Activated CD8-positive, alpha-beta memory T cell treated with anti-CD3 and anti-CD28 coated beads, Interleukin-2, amount 10 ng/mL, durations not matched to agents 7 days and 5 days (primary cell): ENCODE measurements at regions not wholly inside any gene's neighbourhood (a gene's known extent, or its start where the extent isn't known, plus 50 kb on each side); places are given as distances from the start of the nearest gene placed in this dataset.

Experiments
- ATAC-seq: fragments of 150-1000 bp; cut with Tn5 transposase; one replicate; pipeline ENCODE4 v1.10.0; 2021; ENCODE audit warnings: moderate library complexity
- CTCF ChIA-PET: fragments of 350-600 bp; sonication (Branson Sonifier 250); formaldehyde crosslinking; loops from one replicate; lab custom pipeline; 2021; ENCODE audit warnings: antibody characterized with exemption; lab: Charles Lee
- DNase-seq: peaks from one replicate; pipeline ENCODE4 v3.0.0-alpha.2; 2020
- H3K27ac Mint-ChIP-seq: one replicate; pipeline ENCODE4 v1.8.0; 2021; ENCODE audit warnings: mild to moderate bottlenecking, mixed read lengths
- H3K27me3 Mint-ChIP-seq: one replicate; pipeline ENCODE4 v1.8.0; 2021; ENCODE audit warnings: mixed read lengths
- H3K36me3 Mint-ChIP-seq: one replicate; pipeline ENCODE4 v1.8.0; 2021; ENCODE audit warnings: mild to moderate bottlenecking, mixed read lengths
- H3K4me1 Mint-ChIP-seq: one replicate; pipeline ENCODE4 v1.8.0; 2021; ENCODE audit warnings: mixed read lengths
- H3K4me3 Mint-ChIP-seq: one replicate; pipeline ENCODE4 v1.8.0; 2021; ENCODE audit warnings: mild to moderate bottlenecking, moderate library complexity, mixed read lengths
- H3K9me3 Mint-ChIP-seq: one replicate; pipeline ENCODE4 v1.8.0; 2022; ENCODE audit warnings: low read depth, mixed read lengths

DNA sequence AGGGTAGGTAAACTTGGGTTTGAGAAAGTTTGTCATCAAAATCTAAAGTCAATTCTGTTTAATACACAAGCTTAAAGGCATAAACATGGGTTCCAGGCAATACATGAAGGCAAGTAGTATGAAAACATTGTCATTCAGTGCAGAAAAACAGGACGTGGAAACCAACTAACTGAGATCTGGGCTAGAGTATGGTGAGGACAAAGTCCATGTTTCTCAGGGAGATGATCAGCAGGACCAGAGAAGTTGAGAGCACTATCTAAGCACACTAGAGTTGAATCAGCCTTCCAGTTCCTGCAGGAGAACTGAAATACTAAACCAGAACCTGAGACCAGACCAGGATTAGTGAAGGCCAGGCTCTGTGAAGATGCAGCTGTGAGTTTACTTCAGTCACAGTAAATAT, 302.8 kb upstream of the CRIM1 start:
- Mint-ChIP-seq H3K27me3 (no peaks in the 10 kb centered on the region), H3K27ac (no peak overlapping the region), H3K4me3 (no peak overlapping the region), H3K9me3 (no peaks in the 10 kb centered on the region), H3K36me3 (no peaks in the 10 kb centered on the region), H3K4me1 (no peaks in the 10 kb centered on the region)
- CTCF ChIA-PET = no interaction called here
- ATAC-seq (no peak), DNase-seq (no peak)

- CTCF ChIA-PET = no interaction called here
- DNase-seq (no peak), ATAC-seq (no peak)
- Mint-ChIP-seq H3K9me3 (no peaks in the 10 kb centered on the region), H3K27me3 (peaks cover 8% of the 10 kb centered on the region), H3K4me3 (no peak overlapping the region), H3K4me1 (peaks cover 4% of the 10 kb centered on the region), H3K36me3 (no peaks in the 10 kb centered on the region), H3K27ac (no peak overlapping the region)
These were observed 311.2 kb upstream of the CRIM1 start for GRCh38 chr2:36044411-36044810.

DNA sequence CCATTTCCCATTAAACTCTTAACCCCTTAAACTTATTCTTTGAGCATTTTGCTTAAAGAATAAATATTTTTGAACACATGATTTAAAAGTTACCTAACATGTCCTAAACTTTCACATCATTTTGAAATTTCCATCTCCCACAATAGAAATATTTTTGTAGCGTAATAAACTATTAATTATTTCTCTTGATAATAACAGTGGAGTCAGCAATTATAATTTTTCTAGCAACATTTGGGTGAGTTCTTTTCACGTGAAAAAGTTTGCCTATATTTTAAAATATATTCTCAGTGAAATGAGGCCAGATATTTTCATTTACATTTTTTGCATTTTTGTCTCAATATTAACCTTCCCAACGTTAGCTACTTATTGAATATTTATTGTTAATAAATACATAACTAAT, 320.4 kb upstream of the CRIM1 start:
- Mint-ChIP-seq H3K9me3 (peaks cover 3% of the 10 kb centered on the region), H3K4me3 (no peak overlapping the region), H3K27me3 (peaks cover 2% of the 10 kb centered on the region), H3K36me3 (no peaks in the 10 kb centered on the region), H3K27ac (no peak overlapping the region), H3K4me1 (no peaks in the 10 kb centered on the region)
- ATAC-seq (no peak), DNase-seq (no peak)
- CTCF ChIA-PET = no interaction called here

- Mint-ChIP-seq H3K36me3 (no peaks in the 10 kb centered on the region), H3K9me3 (peaks cover 3% of the 10 kb centered on the region), H3K27me3 (peaks cover 2% of the 10 kb centered on the region), H3K27ac (peak overlapping the region; percentile 26), H3K4me1 (no peaks in the 10 kb centered on the region), H3K4me3 (no peak overlapping the region)
- no peak for ATAC-seq
- CTCF ChIA-PET = no interaction called here
- DNase-seq = no peak
These were observed 323.5 kb upstream of the CRIM1 start for GRCh38 chr2:36032046-36032445.

DNA sequence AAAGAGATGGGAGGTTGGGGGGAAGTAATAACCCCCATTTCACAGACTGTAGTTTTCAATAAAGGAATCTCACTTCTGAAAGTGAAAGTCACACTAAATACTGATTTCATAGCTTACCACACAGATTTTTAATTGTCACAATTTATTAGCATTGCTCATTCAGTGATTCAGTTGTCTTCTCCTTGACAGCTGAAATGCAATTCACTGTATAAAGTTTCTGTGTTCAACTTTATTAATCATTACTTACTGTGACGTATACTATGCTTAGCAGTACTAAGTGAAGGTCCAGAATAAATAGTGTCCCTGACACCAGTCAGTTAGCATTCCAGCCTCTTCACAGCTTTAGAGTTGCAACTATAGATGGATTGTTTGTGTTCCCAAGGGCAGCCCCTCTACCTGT, 324.1 kb upstream of the CRIM1 start:
- Mint-ChIP-seq H3K27me3 (peaks cover 1% of the 10 kb centered on the region), H3K27ac (no peak overlapping the region), H3K9me3 (peaks cover 3% of the 10 kb centered on the region), H3K4me1 (no peaks in the 10 kb centered on the region), H3K4me3 (no peak overlapping the region), H3K36me3 (no peaks in the 10 kb centered on the region)
- ATAC-seq (no peak), DNase-seq (no peak)
- CTCF ChIA-PET = no interaction called here

DNA sequence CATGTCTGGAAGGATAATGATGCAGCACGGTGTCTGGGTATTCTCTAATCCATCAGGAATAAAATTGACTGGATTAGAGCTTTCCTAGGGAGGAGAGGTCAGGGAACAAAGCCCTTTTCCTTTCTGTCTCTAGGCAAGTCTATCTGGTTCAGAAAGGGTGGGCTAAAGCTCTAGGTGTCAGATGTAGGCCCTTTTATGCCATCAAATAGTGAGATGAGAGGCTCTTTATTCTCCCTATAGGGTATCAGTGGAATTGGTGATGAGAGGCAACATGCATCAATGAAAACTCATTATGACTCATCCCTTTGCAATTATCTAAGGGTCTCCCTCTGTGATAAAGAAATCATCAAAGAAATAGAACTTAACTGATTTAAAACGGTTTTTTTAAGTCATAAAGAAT, 328.0 kb upstream of the CRIM1 start:
- Mint-ChIP-seq H3K9me3 (no peaks in the 10 kb centered on the region), H3K27me3 (no peaks in the 10 kb centered on the region), H3K36me3 (no peaks in the 10 kb centered on the region), H3K4me3 (no peak overlapping the region), H3K27ac (no peak overlapping the region), H3K4me1 (no peaks in the 10 kb centered on the region)
- ATAC-seq (no peak), DNase-seq (no peak)
- CTCF ChIA-PET = no interaction called here

DNA sequence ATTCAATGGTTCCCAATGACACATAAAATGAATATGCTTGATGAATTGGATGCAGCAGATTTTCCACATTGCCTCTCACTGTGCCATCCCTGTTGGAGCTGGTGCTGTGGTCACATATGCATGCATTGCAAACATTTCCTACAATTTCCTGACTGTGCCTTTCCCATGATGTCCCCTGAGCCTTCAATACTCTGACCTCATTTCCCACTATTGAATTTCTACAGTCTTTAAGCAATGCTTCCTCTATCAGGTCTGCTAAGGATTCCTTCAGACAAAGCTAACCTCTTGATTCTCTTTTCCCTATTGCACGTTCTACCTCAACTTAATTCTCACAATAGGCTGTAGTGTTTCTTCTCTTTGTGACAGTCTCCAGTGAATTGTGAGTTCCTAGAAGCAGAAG, 342.5 kb upstream of the CRIM1 start:
- Mint-ChIP-seq H3K27me3 (peaks cover 8% of the 10 kb centered on the region), H3K4me1 (no peaks in the 10 kb centered on the region), H3K4me3 (no peak overlapping the region), H3K36me3 (no peaks in the 10 kb centered on the region), H3K9me3 (no peaks in the 10 kb centered on the region), H3K27ac (no peak overlapping the region)
- DNase-seq (no peak), ATAC-seq (no peak)
- CTCF ChIA-PET = no interaction called here

DNA sequence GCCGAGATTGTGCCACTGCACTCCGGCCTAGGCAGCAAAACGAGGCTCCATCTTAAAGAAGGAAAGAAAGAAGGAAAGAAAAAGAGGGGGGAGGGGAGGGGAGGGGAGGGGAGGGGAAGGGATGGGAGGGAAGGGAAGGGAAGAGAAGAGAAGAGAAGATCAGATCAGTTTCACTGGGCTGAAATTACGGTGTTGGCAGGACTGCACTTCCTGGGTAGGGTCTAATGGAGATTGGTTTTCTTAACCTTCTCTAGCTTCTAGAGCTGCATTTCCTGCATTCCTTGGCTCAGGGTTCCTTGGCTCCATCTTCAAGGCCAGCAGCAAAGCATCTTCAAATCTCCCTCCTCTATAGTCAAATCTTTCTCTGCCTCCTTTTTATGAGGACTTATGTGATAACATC, 349.1 kb upstream of the CRIM1 start:
- DNase-seq (no peak), ATAC-seq (no peak)
- Mint-ChIP-seq H3K27me3 (peaks cover 4% of the 10 kb centered on the region), H3K27ac (no peak overlapping the region), H3K36me3 (no peaks in the 10 kb centered on the region), H3K4me3 (no peak overlapping the region), H3K9me3 (no peaks in the 10 kb centered on the region), H3K4me1 (no peaks in the 10 kb centered on the region)
- CTCF ChIA-PET = no interaction called here

GRCh38 chr2:36002941-36003340, 352.6 kb upstream of the CRIM1 start:
- CTCF ChIA-PET = interaction anchor here (0.6 kb wide), 1 partner anchor 12 kb away, joined by 5 read pairs; no protein-coding TSS in a partner anchor
- DNase-seq (no peak), ATAC-seq (no peak)
- H3K36me3 Mint-ChIP-seq = no peaks in the 10 kb centered on the region
- no peak overlapping the region for H3K27ac Mint-ChIP-seq
- H3K4me1 Mint-ChIP-seq = no peaks in the 10 kb centered on the region
- no peak overlapping the region for H3K4me3 Mint-ChIP-seq
- H3K9me3 Mint-ChIP-seq = no peaks in the 10 kb centered on the region
- peaks cover 9% of the 10 kb centered on the region for H3K27me3 Mint-ChIP-seq

- Mint-ChIP-seq H3K27me3 (peaks cover 7% of the 10 kb centered on the region), H3K4me1 (no peaks in the 10 kb centered on the region), H3K27ac (no peak overlapping the region), H3K9me3 (peaks cover 3% of the 10 kb centered on the region), H3K36me3 (no peaks in the 10 kb centered on the region), H3K4me3 (no peak overlapping the region)
- DNase-seq (no peak), ATAC-seq (no peak)
- CTCF ChIA-PET = no interaction called here
These were observed 358.1 kb upstream of the CRIM1 start for GRCh38 chr2:35997488-35997887.

GRCh38 chr2:35989503-35989902, 366.1 kb upstream of the CRIM1 start:
- no peak for ATAC-seq
- Mint-ChIP-seq H3K4me3 (no peak overlapping the region), H3K27ac (no peak overlapping the region), H3K27me3 (no peaks in the 10 kb centered on the region), H3K4me1 (no peaks in the 10 kb centered on the region), H3K9me3 (peaks cover 5% of the 10 kb centered on the region), H3K36me3 (no peaks in the 10 kb centered on the region)
- CTCF ChIA-PET = no interaction called here
- no peak for DNase-seq

- H3K4me3 Mint-ChIP-seq = no peak overlapping the region
- ATAC-seq (no peak), DNase-seq (no peak)
- no peaks in the 10 kb centered on the region for H3K4me1 Mint-ChIP-seq
- no peaks in the 10 kb centered on the region for H3K27me3 Mint-ChIP-seq
- CTCF ChIA-PET = interaction anchor here (1.1 kb wide), 1 partner anchor 149 kb away, joined by 3 read pairs; no protein-coding TSS in a partner anchor
- H3K9me3 Mint-ChIP-seq = peaks cover 3% of the 10 kb centered on the region
- no peaks in the 10 kb centered on the region for H3K36me3 Mint-ChIP-seq
- H3K27ac Mint-ChIP-seq = no peak overlapping the region
These were observed 366.5 kb upstream of the CRIM1 start for GRCh38 chr2:35989040-35989439.

DNA sequence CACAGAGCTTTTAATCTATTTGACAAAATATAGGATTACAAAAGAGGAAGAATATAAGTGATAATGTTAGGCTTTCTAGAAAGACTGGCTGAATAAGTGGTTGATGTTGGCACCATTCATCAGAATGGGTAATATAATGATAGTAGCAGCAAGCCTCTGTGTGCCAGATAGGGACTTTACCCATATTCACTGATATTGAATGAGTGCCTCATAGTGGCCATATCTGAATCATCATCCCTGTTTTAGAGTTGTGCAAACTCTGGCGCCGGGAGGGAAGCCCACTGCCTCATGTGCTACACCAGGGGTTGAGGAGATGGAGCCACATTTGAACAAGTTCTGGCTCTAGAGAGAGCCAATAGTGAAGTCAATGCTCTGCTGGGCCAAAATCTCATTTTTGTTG, 368.7 kb upstream of the CRIM1 start:
- H3K27me3 Mint-ChIP-seq = peaks cover 9% of the 10 kb centered on the region
- H3K9me3 Mint-ChIP-seq = peaks cover 3% of the 10 kb centered on the region

GRCh38 chr2:35978218-35978617, 377.4 kb upstream of the CRIM1 start:
- no peak overlapping the region for H3K4me3 Mint-ChIP-seq
- CTCF ChIA-PET = interaction anchor here (1.1 kb wide), 1 partner anchor 377 kb away, joined by 4 read pairs; the partner anchor contains the start of gene CRIM1

More for the DNA sequence above, 368.7 kb upstream of the CRIM1 start:
- ATAC-seq (no peak), DNase-seq (no peak)
- H3K4me3 Mint-ChIP-seq = no peak overlapping the region
- H3K4me1 Mint-ChIP-seq = no peaks in the 10 kb centered on the region
- no peak overlapping the region for H3K27ac Mint-ChIP-seq
- CTCF ChIA-PET = no interaction called here
- no peaks in the 10 kb centered on the region for H3K36me3 Mint-ChIP-seq

DNA sequence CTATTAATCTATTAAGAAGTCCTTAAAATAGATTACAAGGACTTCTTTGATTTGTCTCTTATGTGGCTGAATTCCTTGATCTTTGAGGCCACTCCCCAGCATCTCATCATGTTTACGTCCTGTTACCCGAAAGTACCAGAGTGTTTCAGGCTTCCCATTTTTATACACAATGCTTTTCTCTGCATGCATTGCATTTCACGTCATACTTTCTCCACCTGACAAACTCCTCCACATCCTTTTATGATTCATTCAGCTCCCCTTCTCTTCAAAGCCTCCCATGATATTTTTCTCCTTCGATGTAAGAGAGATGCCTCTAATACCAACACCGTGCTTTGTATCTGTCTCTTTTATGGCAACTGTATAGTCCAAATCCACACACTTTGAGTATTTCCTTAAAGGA, 379.0 kb upstream of the CRIM1 start:
- CTCF ChIA-PET = no interaction called here
- Mint-ChIP-seq H3K36me3 (no peaks in the 10 kb centered on the region), H3K27me3 (peaks cover 6% of the 10 kb centered on the region), H3K9me3 (no peaks in the 10 kb centered on the region), H3K4me3 (no peak overlapping the region), H3K4me1 (peaks cover 7% of the 10 kb centered on the region), H3K27ac (no peak overlapping the region)
- ATAC-seq = no peak
- DNase-seq = no peak

More at GRCh38 chr2:35978218-35978617, 377.4 kb upstream of the CRIM1 start:
- H3K4me1 Mint-ChIP-seq = peaks cover 7% of the 10 kb centered on the region
- peaks cover 5% of the 10 kb centered on the region for H3K27me3 Mint-ChIP-seq
- ATAC-seq = peak; percentile 73
- DNase-seq = no peak
- no peak overlapping the region for H3K27ac Mint-ChIP-seq
- no peaks in the 10 kb centered on the region for H3K9me3 Mint-ChIP-seq
- H3K36me3 Mint-ChIP-seq = no peaks in the 10 kb centered on the region
